ENCODE measurements at regions not wholly inside any gene's neighbourhood (a gene's known extent, or its start where the extent isn't known, plus 50 kb on each side); places are given as distances from the start of the nearest gene placed in this dataset.
"Not testable (repeated sequence)": the region's sequence is repeated elsewhere in the genome, so short reads cannot be mapped to it uniquely, and the experiment has no call there.

DNA sequence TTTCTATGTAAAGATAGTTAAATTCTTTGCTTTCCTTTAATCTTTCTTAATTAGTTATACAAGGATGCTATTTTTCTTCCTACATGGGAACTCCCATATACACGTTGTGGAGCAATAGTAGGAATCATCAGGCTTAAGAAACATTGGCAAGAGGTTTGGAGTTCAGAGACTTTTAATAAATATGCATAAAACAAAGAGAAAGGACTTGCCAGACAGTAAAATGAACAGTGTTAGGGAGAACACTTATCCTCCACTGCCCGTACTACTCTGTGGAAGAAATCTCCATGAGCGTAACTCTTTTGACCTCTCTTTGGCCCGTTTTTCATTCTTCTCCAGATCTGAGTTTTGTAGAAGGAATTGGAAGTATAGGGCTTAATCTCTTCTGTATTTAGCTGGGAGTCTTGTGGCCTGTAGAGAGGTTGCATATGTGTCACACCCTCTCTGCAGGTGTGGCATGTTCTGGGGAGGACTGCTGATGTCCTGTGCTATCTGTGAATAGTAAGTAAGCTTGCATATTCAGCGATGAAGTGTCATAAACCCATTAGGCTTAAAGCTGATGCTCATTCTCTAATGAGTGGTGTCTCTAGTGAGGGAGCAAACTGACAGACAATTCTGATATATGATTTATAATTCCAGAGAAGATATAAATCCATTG is 455.4 kb upstream of the FAR2 start:
- no peak for DNase-seq

DNA sequence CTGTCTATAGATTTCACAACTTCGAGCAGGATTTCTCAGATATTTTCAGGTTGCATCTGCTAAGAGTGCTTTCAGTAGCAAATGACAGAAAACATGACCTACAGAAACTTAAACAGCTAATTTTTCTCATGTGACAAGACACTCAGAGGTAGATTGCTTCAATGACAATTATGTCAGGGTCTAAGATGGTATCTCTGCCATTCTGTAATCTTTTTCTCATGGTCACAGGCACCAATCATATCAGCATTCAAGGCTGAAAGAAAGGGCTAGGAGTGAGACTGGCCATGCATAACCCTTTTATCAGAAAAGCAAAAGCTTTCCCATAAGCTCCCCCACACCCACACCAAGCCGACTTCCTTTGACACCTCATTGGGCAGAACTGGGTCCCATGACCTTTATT is 450.5 kb upstream of the FAR2 start:
- DNase-seq: no peak

DNA sequence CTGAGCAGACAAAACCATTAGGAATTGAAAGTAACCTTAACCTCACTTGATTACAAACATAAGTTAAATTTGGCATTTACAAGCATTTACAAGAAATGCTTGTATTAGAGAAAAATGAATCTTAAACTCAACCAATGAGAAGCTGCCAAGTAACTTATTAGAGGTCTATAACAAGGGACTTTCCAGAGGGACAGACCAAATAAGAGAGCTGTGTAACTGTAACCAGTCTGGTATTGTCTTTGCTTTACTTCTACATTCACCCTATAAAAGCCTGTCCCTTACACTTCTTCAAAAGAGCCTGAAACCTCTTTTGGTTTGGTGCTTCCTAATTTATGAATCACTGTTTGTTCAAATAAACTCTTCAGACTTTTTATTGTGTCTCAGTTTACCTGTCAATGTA is 450.0 kb upstream of the FAR2 start:
- no peak for DNase-seq

DNA sequence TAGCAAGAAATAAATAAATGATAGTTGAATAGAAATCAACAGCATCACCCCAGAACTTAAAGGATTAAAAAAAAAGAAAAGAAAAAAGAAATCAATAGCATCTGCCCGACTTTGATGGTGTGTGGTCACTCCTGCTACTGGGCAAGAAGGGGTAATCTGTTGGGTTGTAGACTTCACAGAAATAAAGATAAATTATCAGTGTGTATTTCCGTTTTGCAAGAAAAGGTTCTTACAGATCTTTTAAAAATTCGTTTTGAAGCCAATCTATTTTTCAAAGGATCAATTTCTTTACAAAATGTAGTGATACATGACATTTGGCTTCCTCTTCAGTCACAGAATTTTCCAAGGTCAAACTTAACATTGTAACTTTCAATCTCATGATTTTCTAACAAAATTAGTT is 448.9 kb upstream of the FAR2 start:
- no peak for DNase-seq

DNA sequence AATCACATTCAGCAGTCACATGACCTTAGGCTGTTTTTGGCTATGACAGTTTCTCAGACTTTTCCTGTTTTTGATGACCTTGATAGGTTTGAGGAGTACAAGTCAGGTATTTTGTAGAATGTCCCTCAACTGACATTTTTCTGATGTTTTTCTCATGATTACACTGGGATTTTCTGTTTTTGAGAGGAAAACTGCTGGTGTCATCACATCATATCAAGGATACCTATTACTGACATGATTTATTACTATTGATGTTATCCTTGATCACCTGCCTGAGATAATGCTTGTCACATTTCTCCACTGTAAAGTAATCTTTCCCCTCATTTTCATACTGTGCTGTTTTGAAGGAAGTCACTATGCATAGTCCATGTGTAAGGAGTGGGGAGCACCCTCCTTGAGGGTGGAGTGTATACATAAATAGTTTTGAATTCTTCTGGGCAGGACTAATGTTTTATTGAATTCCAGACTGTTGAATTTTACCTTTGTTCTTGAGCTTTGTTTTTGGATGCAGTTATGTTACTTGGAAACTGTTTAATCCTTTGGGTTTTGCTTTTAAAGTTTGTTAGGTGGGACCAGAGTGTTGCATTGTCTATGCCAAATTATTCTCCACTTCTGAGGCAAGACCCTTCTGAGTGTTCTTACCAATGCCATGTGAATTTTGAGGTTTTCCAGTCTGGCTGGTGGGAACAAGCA is 444.5 kb upstream of the FAR2 start:
- DNase-seq: no peak

DNA sequence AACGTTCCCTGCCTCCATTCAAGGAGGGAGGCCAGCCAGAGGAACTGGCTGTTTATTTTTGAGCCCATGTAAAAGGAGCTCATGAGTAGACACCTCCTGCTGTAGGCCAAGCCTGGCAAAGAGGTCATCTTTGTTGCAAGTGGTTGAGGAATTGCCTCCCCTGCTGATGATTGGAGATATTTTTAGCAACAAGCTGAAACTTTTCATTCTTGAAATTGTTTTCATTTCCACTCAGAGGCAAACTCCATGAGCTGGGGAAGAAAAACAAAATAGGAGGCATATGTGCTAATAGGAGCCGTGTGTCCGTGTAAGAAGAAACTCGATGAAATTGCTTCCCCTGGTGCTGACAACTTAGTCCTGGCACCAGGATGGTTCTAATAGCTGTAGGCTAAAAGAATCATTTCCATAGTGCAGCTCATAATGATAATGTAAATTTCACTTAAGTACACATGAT is 440.1 kb upstream of the FAR2 start:
- DNase-seq: no peak

DNA sequence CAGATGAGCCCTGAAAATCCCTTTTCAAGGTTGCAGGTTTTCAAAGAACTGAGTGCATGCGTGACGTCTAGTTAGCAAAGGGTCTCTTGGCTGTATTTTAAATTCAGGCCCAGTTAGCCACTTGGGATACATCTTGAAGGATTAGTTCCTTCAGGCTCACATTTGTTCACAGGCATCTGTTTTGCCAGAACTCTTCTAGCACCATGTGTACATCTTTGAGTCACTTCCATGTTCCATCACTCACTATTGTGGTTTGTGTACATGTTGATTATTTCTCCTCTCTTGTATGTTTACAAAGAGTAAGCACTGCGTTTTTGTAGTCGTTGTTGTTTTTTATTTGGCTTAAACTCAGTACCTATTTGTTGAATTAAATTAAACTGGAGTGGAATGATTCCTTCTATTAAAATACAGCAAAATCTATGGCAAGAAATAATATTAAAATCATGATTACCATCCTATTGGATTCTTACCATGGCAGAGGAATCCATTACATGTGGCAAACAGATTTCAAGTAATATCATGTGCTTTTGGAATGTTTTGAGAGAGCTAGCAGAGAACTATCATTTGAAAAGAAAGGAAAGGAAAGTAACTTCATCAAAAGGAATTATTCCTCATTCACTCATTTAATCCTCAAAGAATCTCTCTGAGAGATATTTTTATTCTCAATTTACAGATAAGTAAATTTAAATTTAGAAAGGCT is 438.9 kb upstream of the FAR2 start:
- DNase-seq: no peak

DNA sequence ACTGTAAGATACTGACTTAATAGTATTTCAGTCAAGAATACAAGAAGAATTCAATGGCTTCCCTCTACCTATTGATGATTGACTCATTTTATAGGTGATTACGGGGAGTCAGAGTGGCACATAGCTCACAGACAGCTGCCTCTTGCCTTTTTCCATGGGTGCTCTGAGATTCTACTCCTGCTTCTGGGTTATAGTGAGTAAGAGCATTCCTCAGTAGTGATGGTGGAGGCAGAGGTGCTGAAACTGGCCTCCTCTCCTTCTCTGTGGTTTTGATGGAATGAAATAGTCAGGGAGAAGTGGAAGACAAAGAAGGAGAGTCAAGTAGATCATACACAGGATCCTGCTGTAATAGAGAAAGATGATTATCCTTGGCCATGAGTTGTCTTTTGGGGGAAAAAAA is 438.2 kb upstream of the FAR2 start:
- no peak for DNase-seq

DNA sequence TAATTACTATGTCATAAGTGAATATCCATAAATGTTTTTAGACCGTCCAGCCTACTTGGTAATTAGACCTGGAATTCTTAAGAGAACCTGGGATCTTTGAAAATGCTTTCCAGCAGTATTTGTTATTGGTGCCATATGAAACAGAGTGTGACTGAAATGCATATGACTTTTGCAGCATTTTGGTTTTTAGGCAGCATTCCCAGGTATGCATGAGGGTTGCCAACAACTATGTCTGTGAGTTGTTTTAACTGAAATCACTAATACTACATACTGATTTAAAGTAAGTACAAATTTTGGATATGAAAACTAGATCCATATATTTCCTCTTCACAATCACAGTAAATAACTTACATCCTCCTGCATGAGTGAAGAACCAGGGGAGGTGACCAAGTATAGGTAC is 437.7 kb upstream of the FAR2 start:
- no peak for DNase-seq

DNA sequence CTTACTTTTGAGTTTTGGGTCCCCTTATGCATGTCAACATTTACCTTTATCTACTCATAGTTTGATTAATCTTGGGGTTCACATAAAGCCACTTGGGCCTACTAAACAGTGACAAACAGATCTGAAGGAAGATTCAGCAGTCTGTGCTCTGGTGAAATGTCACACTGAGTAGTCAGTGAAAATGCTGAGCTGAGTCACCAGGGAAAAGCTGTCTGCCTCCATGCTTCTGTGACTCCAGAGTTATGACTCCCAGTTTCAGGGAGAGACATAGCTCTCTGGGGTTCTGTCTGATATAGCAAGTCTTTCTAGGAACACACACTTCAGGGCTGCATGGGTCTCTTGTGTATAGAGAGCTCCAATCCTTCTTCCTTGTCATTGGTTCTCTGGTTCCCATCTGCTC is 406.3 kb upstream of the FAR2 start:
- DNase-seq: no peak

DNA sequence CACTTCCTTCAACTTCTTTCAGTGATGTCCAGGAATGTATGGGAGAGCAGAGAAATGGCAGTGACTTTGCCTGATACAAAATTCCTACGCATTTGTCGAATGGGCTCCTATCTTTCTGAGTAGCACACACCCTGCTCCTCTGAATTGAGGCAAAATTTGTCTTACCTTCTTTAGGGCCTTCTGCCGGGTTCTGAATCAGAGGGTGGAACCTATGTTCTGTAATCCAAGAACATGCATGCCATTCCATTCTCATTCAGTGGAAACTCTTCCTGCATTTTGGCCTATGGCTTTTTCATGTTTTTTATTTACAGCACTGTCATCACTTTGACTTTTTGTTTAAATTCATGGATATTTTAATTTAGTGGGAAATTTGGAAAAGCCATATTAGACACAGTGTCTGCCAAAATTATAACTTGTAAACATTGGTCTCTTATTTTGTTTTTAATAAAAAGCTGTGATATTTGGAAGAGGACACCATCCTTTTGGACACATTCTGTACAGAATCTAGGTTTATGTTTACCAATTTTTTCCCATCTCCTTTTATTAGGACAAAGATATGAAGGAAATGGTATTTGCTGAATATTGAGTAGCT is 402.2 kb upstream of the FAR2 start:
- DNase-seq: no peak

DNA sequence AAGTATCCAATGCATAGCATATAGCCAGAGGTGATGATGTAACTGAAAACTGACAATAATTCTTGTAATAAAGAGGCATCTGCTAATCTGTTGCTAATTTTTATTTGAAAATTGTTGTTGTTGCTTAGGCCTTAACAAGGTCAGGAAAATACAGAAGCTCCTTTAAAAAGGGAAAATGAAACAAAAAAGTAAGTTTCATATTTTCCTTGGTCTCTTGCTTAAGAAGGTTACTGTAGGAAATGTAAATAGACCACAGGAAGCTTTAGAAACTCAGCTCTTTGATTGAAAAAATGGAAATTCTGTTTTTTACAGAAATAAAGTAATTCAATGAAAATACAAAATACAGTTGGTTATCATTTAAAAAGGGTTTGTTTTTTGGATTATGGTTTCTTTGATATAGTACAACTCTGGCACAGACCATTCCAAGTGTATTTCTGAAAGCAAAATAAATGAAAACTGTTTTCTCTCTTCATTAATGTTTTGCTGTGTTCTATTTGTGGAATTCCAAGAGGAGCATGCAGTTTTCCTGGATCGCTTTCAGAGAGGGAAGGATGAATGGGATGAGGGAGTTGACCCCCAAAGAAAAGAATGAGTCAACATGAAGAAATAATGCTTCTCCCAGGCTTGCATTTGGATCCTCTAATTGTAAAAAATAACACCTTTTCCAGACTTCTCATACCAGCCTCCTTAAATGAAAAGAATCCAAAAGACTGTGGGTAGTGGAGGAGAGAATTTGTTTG is 398.0 kb upstream of the FAR2 start:
- DNase-seq: no peak

DNA sequence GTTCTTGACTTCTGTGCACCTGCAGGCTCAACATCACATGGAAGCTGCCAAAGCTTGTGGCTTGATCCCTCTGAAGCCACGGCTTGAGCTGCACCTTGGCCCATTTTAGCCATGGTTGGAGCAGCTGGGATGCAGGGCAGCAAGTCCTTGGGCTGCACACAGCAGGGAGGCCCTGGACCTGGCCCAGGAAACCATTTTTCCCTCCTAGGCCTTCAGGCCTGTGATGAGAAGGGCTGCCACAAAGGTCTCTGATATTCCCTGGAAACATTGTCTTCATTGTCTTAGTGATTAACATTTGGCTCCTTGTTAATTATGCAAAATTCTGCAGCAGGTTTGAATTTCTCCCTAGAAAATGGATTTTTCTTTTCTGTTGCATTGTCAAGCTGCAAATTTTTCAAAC is 394.1 kb upstream of the FAR2 start:
- DNase-seq: no peak

DNA sequence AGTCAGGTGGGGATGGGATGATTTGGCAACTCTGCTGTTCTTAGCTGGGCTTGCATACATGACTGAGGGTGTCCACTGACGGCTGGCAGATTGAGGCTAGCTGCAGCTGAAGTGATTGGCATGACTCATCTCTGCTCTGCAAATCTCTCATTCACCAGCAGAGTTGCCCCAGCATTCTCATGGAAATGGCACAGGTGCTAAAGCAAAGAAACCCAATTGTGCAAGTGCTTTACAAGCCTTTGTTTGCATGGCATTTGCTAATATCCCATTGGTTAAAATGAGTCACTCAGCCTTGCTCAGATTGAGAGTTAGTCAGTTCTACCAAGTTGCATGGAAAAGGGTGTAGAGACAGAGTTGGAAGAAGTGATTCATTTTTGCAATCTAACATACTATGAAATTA is 389.7 kb upstream of the FAR2 start:
- no peak for DNase-seq

DNA sequence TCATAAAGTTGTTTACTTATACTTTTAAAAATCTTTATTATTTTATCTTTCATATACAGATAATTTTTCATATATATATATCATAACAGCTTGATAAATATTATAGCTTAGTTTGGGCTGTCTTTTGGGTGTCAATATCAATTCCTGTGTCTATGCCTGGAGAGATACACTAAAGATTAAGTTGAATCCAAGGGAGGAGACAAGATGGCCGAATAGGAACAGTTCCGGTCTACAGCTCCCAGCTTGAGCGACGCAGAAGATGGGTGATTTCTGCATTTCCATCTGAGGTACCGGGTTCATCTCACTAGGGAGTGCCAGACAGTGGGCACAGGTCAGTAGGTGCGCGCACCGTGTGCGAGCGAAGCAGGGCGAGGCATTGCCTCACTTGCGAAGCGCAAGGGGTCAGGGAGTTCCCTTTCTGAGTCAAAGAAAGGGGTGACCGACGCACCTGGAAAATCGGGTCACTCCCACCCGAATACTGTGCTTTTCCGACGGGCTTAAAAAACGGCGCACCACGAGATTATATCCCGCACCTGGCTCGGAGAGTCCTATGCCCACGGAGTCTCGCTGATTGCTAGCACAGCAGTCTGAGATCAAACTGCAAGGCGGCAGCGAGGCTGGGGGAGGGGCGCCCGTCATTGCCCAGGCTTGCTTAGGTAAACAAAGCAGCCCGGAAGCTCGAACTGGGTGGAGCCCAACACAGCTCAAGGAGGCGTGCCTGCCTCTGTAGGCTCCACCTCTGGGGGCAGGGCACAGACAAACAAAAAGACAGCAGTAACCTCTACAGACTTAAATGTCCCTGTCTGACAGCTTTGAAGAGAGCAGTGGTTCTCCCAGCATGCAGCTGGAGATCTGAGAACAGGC is 388.8 kb upstream of the FAR2 start:
- not testable (repeated sequence) for DNase-seq

DNA sequence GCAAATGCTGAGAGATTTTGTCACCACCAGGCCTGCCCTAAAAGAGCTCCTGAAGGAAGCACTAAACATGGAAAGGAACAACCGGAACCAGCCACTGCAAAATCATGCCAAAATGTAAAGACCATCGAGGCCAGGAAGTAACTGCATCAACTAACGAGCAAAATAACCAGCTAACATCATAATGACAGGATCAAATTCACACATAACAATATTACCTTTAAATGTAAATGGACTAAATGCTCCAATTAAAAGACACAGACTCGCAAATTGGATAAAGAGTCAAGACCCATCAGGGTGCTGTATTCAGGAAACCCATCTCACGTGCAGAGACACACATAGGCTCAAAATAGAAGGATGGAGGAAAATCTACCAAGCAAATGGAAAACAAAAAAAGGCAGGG is 387.2 kb upstream of the FAR2 start:
- not testable (repeated sequence) for DNase-seq

DNA sequence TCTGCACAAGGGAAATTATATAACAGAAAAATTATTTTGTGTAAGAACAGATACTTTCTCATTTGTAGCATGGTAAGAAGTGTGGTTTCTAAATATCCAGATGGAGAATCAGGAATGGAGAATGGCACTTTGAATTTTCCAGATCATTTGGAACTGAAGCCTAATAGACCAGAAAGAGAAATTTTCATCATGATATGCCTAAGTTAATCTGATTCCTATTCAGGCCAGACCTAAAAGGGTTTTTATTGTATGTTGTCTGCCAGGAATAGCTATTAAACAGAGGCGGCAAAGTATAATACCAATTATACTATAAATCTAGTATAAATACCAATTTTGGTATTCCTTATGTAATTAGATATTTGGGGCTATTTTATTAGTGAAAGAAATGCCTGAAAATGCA is 382.7 kb upstream of the FAR2 start:
- no peak for DNase-seq

DNA sequence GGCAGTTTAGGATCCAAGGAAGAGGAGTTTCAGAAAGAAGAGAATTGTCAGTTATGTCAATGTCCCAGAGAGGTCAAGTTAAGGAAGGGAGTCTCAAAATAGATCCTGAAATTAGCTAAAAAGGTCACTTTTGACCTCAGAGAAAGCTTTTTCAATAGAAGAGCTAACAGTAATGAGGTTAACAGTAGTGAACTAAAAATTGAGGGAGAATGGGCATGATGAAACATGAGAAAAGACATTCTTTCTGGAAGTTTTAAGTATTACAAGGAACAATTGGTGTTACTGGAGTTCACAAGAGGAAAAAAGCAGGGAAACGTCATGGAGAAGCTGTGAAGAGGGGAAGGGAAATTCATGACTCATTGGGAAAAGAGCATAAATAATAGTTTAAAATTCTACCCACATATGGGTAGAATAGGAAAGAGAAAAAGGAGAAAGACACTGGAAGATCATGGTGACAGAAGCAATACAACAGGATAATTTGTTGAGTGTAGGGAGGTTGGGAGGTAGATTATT is 381.2 kb upstream of the FAR2 start:
- no peak for DNase-seq

DNA sequence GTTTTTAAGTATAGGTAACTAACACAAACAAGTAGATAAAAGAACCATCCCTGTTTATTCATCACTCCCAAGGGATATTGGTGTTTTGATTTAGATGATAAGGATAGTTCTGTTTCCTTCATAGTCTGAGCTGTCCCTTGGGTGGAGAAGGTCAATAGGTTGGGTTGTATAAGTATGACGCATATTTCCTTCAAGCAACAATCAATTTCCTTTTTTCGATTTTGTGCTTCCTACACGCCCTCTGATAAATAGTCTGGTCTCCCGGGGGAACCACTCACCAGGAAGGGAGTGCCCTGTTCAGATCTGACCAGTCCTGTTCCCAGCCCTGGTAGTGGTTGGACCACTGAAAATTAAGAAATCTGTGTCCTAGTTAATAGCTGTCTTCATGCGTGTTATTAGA is 378.8 kb upstream of the FAR2 start:
- DNase-seq: no peak

DNA sequence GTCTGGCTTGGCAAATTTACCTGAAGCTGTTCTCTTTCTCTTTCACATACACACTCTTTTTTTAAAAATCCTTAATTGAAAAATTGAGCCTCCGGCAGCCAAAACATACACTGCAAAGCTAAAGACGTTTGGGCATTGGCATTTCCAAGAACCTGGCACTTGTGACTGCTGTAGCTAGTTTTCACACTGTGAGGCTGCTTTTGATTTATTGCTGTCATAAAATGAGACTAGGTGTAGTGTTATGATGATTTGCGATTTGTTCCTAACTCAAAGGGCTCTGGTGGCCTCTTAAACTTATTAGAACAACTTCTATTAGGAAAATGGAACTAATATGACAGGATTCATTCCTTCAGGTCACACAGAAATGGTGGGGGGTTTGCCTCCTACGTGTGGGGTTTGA is 377.1 kb upstream of the FAR2 start:
- no peak for DNase-seq

DNA sequence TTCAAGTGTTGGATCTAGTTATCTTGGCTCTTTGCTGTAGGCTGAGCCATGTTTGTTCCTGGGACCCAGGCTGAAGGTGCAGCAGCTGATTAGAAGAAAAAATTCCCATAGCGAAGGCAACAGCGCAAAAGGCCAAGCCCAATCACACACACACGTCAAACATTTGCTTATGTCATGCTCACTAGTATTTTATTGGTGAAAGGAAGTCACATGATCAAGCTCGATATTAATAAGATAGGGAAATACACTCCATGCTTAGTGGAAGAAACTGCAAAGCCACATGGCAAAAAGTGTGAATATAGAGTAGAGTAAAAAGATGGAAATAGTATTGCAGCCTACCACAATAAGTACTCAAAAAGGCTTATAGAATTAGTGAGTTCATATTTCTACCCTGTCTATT is 373.5 kb upstream of the FAR2 start:
- no peak for DNase-seq

DNA sequence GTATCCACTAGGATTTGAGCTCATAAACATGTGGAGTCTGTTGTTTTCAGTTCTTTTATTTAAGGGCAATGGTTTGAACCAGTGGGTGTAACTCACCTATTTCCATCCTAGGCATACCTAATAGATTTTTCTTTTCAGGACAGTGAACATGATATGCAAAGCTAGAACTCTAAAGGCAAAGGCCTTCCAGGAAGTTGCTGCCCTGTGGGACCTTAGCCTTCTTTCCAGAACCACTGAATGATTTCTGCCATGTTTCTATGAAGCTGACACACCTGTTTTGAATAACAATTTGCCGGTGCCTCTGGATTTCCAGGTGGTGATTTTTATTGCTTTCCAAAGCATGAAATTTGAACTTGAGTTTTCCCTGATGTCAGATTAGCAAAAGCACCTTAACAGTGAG is 372.9 kb upstream of the FAR2 start:
- DNase-seq: no peak
